Esophagus muscularis mucosa (tissue), 4 donors: ENCODE measurements at regions not wholly inside any gene's neighbourhood (a gene's known extent, or its start where the extent isn't known, plus 50 kb on each side); places are given as distances from the start of the nearest gene placed in this dataset.

Experiments used
- DNase-seq: peaks from one replicate; pipeline ENCODE4 v3.0.0-alpha.2; 2017; ENCODE audit errors: extremely low spot score
- H3K27ac ChIP-seq, 4 donors: fragments of 200-600 bp; sonication (generic); replicated peaks in 1 of 4; 1 replicate in 3 of 4; 2 replicates in 1 of 4; pipeline ENCODE4 v1.5.1; 2016 to 2019; ENCODE audit warnings: mild to moderate bottlenecking in 1 of 4
- H3K27me3 ChIP-seq, 4 donors: fragments of 200-600 bp; sonication (generic); one replicate each; pipeline versions ENCODE4 v1.5.1 to v1.6.0; 2016 to 2019
- H3K36me3 ChIP-seq, 4 donors: fragments of 200-600 bp; sonication (generic); one replicate each; pipeline ENCODE4 v1.5.1; 2016 to 2019
- H3K4me1 ChIP-seq, 4 donors: fragments of 200-600 bp; sonication (generic); one replicate each; pipeline ENCODE4 v1.5.1; 2016 to 2019
- H3K4me3 ChIP-seq, 4 donors: fragments of 200-600 bp; sonication (generic); 1 replicate in 2 of 4; 2 replicates in 2 of 4; pipeline ENCODE4 v1.5.1; 2016 to 2019; ENCODE audit warnings: mild to moderate bottlenecking in 4 of 4, moderate library complexity in 1 of 4
- H3K9me3 ChIP-seq, 4 donors: fragments of 200-600 bp; sonication (generic); 1 replicate in 3 of 4; 2 replicates in 1 of 4; pipeline ENCODE4 v1.5.1; 2016 to 2019
- EP300 ChIP-seq: sonication (generic); formaldehyde crosslinking; IDR thresholded peaks from one replicate; pipeline ENCODE4 v1.6.1; 2017; ENCODE audit warnings: antibody characterized with exemption
- POLR2A ChIP-seq: fragments of 450-650 bp; IDR thresholded peaks from one replicate; pipeline ENCODE4 v1.6.1; 2017; ENCODE audit warnings: antibody characterized with exemption, moderate library complexity, mild to moderate bottlenecking, low read depth
- POLR2AphosphoS5 ChIP-seq, 2 donors: sonication (generic); formaldehyde crosslinking; IDR thresholded peaks; one replicate each; pipeline ENCODE4 v1.6.1; 2017; ENCODE audit warnings: antibody characterized with exemption in 2 of 2
- WGBS: methylation state at CpG from one replicate; pipeline ENCODE4 v1.1.5; 2018; 5-methylcytosine and 5-hydroxymethylcytosine counted together
- intact Hi-C: fragments of 100-400 bp; cut with DNase I; formaldehyde crosslinking; loops from one replicate; pipeline ENCODE4 v1.15.1; 2023
- TF ChIP-seq, protein P1 (sequence below), 3 experiments: fragments of 200-600 bp in 2 of 3; fragments of 450-650 bp in 1 of 3; sonication (generic) in 2 of 3; IDR thresholded peaks; one replicate each; pipeline ENCODE4 v1.5.1; 2017 to 2019; ENCODE audit warnings: antibody characterized with exemption in 3 of 3, mild to moderate bottlenecking in 2 of 3, moderate library complexity in 1 of 3

DNA sequence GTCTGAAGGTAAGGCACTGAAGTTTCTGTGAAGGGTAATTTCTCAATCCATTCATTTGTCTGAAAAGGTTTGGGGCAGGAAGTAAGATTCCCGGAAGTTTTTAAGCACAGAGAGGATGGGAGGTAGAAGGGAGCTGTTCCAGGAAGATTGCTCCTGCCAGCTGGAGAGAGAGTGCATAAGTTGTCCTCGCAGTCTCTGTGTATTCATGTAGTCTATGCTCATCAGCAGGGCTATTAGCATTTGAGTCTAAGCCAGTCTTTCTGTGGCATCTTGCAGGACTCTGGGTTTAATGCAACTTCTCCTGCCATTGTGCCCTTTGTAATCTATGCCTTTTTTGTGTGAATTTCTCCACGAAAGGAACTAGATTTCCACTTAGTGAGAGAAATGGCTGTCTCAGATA, 140.8 kb upstream of the FGGY start:
- Histone ChIP-seq H3K9me3 (peaks cover 0 to 9% (median 7%) of the 10 kb centered on the region in 4 donors), H3K27me3 (no peaks in the 10 kb centered on the region), H3K4me1 (peaks cover 17 to 30% (median 24%) of the 10 kb centered on the region in 4 donors), H3K27ac (peak overlapping the region in 2 of 4 donors; percentile 13 to 55), H3K36me3 (no peaks in the 10 kb centered on the region), H3K4me3 (no peak overlapping the region)
- TF ChIP-seq EP300 (no peak), POLR2A (no peak), POLR2AphosphoS5 (IDR thresholded peaks at IDR 0.05) (no peak)
- TF ChIP-seq, protein P1, sequence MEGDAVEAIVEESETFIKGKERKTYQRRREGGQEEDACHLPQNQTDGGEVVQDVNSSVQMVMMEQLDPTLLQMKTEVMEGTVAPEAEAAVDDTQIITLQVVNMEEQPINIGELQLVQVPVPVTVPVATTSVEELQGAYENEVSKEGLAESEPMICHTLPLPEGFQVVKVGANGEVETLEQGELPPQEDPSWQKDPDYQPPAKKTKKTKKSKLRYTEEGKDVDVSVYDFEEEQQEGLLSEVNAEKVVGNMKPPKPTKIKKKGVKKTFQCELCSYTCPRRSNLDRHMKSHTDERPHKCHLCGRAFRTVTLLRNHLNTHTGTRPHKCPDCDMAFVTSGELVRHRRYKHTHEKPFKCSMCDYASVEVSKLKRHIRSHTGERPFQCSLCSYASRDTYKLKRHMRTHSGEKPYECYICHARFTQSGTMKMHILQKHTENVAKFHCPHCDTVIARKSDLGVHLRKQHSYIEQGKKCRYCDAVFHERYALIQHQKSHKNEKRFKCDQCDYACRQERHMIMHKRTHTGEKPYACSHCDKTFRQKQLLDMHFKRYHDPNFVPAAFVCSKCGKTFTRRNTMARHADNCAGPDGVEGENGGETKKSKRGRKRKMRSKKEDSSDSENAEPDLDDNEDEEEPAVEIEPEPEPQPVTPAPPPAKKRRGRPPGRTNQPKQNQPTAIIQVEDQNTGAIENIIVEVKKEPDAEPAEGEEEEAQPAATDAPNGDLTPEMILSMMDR (IDR thresholded peaks at IDR 0.05) = no peak
- 23% methylated on average over 3 of the region's 3 CpGs for WGBS
- peak; percentile 82 for DNase-seq
- intact Hi-C loops = loop anchor here (10.0 kb wide), 1 partner anchor 549 kb away; no protein-coding TSS in a partner anchor

DNA sequence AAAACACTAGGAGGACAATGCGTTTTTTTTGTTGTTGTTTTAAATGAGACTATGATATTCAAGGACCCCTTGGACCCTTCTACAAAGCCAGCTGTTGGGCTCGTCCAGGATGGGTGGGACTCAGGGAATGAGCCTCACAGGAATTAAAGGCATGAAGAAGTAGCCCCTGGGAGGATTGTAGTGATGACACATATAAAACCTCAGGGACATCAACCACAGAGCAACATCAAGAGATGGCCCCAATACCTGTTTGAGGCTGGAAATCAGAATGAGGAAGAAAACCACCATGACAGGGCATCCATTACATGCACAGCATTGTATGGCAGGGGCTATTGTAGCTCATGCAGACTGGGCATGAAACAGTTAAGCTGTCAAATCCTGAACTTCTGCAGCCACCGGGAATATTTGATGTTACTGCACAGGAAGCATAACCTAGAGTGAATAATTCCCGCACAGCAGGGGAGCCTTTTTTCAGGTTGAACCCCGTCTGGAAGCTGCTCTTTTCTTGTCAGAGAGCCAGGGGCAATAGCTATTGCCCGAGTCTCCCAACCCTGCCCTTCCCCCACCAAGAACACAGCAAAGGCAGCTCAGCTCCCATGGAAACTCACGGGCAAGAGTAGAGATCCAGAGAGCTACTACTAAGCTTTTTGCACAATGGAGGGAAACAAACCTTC, 140.2 kb upstream of the FGGY start:
- Histone ChIP-seq H3K27me3 (no peaks in the 10 kb centered on the region), H3K4me3 (no peak overlapping the region), H3K9me3 (peaks cover 0 to 9% (median 7%) of the 10 kb centered on the region in 4 donors), H3K36me3 (no peaks in the 10 kb centered on the region), H3K4me1 (peaks cover 10 to 24% (median 18%) of the 10 kb centered on the region in 4 donors), H3K27ac (no peak overlapping the region)
- intact Hi-C loops = loop anchor here (10.0 kb wide), 1 partner anchor 548 kb away; no protein-coding TSS in a partner anchor
- DNase-seq = peak; percentile 42
- no peak for TF ChIP-seq EP300
- no peak for TF ChIP-seq POLR2A
- TF ChIP-seq POLR2AphosphoS5 (IDR thresholded peaks at IDR 0.05) = no peak
- TF ChIP-seq, protein P1 (IDR thresholded peaks at IDR 0.05) = no peak
- 23% methylated on average over 7 of the region's 7 CpGs for WGBS

DNA sequence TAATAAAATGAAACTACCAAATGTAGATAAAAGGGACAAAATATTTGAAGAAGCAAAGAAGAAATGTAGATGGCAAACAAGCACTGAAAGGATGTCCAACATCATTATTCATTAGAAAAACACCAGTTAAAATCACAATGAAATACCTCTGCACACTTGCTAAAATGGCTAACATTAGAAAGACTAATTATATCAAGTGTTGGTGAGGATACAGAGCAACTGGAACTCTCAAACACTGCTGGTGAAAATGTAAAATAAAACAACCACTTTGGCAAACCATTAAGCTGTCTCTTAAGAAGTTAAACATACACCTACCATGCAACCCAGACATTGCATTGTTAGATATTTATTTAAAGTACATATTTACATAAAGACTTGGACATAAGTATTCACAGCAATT, 138.6 kb upstream of the FGGY start:
- Histone ChIP-seq H3K4me3 (no peak overlapping the region), H3K9me3 (peaks cover 0 to 9% (median 7%) of the 10 kb centered on the region in 4 donors), H3K4me1 (peaks cover 8 to 16% (median 13%) of the 10 kb centered on the region in 4 donors), H3K36me3 (no peaks in the 10 kb centered on the region), H3K27me3 (no peaks in the 10 kb centered on the region), H3K27ac (no peak overlapping the region)
- TF ChIP-seq POLR2A (no peak), EP300 (no peak), POLR2AphosphoS5 (IDR thresholded peaks at IDR 0.05) (no peak)
- TF ChIP-seq, protein P1 (IDR thresholded peaks at IDR 0.05) = no peak
- intact Hi-C loops = loop anchor here (10.0 kb wide), 1 partner anchor 546 kb away; no protein-coding TSS in a partner anchor
- DNase-seq = no peak

GRCh38 chr1:59159557-59160203, 137.2 kb upstream of the FGGY start:
- TF ChIP-seq POLR2A = no peak
- TF ChIP-seq, protein P1 (IDR thresholded peaks at IDR 0.05) = no peak
- no peak for TF ChIP-seq EP300
- TF ChIP-seq POLR2AphosphoS5 (IDR thresholded peaks at IDR 0.05) = no peak
- Histone ChIP-seq H3K27me3 (no peaks in the 10 kb centered on the region), H3K4me3 (no peak overlapping the region), H3K4me1 (peaks cover 11 to 16% (median 14%) of the 10 kb centered on the region in 4 donors), H3K36me3 (no peaks in the 10 kb centered on the region), H3K9me3 (peaks cover 0 to 9% (median 7%) of the 10 kb centered on the region in 4 donors), H3K27ac (no peak overlapping the region)
- DNase-seq = peak; percentile 45
- WGBS = 100% methylated on average over 2 of the region's 3 CpGs
- intact Hi-C loops = loop anchor here (10.0 kb wide), 1 partner anchor 545 kb away; no protein-coding TSS in a partner anchor
